ENCODE measurements at regions not wholly inside any gene's neighbourhood (a gene's known extent, or its start where the extent isn't known, plus 50 kb on each side); places are given as distances from the start of the nearest gene placed in this dataset.

GRCh38 chr9:108017671-108018070 lies 528.1 kb upstream of the KLF4 start:
- no peak overlapping the region for H3K4me3 ChIP-seq (replicated peaks; ENCODE audit: low read depth, low read length)
- TF ChIP-seq, protein P1, sequence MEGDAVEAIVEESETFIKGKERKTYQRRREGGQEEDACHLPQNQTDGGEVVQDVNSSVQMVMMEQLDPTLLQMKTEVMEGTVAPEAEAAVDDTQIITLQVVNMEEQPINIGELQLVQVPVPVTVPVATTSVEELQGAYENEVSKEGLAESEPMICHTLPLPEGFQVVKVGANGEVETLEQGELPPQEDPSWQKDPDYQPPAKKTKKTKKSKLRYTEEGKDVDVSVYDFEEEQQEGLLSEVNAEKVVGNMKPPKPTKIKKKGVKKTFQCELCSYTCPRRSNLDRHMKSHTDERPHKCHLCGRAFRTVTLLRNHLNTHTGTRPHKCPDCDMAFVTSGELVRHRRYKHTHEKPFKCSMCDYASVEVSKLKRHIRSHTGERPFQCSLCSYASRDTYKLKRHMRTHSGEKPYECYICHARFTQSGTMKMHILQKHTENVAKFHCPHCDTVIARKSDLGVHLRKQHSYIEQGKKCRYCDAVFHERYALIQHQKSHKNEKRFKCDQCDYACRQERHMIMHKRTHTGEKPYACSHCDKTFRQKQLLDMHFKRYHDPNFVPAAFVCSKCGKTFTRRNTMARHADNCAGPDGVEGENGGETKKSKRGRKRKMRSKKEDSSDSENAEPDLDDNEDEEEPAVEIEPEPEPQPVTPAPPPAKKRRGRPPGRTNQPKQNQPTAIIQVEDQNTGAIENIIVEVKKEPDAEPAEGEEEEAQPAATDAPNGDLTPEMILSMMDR (IDR thresholded peaks at IDR 0.05; ENCODE audit: low read depth, low read length, missing control alignments), result no peak
- DNase-seq (ENCODE audit: extremely low read depth, low read depth), result no peak

- DNase-seq (ENCODE audit: extremely low read depth, low read depth), result no peak
- no peak overlapping the region for H3K4me3 ChIP-seq (replicated peaks; ENCODE audit: low read depth, low read length)
- TF ChIP-seq, protein P1 (IDR thresholded peaks at IDR 0.05; ENCODE audit: low read depth, low read length, missing control alignments), result no peak
Measured at GRCh38 chr9:108016446-108016845, 526.9 kb upstream of the KLF4 start.

DNA sequence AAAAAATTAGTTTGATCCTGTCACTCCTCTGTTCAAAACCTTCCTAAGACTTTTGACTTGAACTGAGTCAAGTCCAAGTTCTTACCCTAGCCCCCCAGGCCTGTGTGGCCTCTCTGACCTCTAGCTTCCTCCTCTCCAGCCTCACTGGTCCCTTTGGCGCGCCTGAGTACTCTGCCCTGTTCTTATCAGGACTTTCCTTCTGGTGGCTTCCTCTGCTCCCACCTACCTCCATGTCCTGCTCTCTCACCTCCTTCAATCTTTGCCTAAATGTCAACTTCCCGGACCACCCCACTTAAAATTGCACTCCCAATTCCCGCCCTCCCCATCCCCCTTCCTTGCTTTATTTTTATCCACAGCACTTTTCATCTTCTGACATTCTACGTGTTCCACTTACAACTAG lies 526.1 kb upstream of the KLF4 start:
- no peak overlapping the region for H3K4me3 ChIP-seq (replicated peaks; ENCODE audit: low read depth, low read length)
- no peak for DNase-seq (ENCODE audit: extremely low read depth, low read depth)
- TF ChIP-seq, protein P1 (IDR thresholded peaks at IDR 0.05; ENCODE audit: low read depth, low read length, missing control alignments), result no peak

DNA sequence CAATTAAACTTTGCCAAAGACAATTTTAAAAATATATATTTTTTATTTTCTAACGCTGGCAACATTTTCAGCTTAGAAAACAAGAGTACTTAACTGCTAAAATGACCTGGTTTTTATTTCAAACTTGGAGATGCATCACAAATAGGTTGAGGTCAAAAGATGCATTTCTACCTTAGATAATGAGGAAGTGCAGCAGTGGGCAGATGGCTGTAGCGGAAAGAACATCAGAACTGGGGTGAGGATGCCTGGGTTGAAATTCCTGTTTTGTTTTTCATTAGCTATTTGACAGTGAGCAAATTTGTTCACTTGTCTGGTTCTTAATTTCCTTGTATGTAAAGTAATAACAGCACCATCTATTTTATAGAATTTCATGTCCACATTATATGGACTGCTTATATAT lies 524.8 kb upstream of the KLF4 start:
- TF ChIP-seq, protein P1 (IDR thresholded peaks at IDR 0.05; ENCODE audit: low read depth, low read length, missing control alignments), result no peak
- DNase-seq (ENCODE audit: extremely low read depth, low read depth), result no peak
- H3K4me3 ChIP-seq (replicated peaks; ENCODE audit: low read depth, low read length), result no peak overlapping the region

GRCh38 chr9:108012886-108013665 lies 523.5 kb upstream of the KLF4 start:
- DNase-seq (ENCODE audit: extremely low read depth, low read depth), result no peak
- H3K4me3 ChIP-seq (replicated peaks; ENCODE audit: low read depth, low read length), result no peak overlapping the region
- TF ChIP-seq, protein P1 (IDR thresholded peaks at IDR 0.05; ENCODE audit: low read depth, low read length, missing control alignments), result no peak

GRCh38 chr9:108012405-108012804 lies 522.8 kb upstream of the KLF4 start:
- TF ChIP-seq, protein P1 (IDR thresholded peaks at IDR 0.05; ENCODE audit: low read depth, low read length, missing control alignments), result no peak
- no peak overlapping the region for H3K4me3 ChIP-seq (replicated peaks; ENCODE audit: low read depth, low read length)
- no peak for DNase-seq (ENCODE audit: extremely low read depth, low read depth)

DNA sequence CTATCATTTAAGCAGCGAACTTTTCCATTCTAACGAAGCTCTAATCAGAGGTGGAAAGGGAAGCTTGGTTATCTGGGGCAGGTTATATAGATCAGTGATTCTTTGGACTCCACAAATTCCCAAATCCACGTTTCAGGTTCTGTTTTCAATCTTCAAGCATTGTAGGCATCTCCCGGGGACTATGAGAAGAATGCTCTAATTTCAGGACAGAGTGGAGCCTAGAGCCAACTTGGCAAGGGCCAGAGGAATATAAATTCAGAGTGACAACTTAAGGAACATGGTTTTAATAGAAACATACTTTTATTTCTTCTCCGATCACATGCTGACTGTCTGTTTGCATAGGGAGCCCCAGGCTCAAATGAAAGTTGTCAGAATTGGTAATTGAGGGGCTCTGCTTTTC lies 514.0 kb upstream of the KLF4 start:
- TF ChIP-seq, protein P1 (IDR thresholded peaks at IDR 0.05; ENCODE audit: low read depth, low read length, missing control alignments), result no peak

More for the DNA sequence above, 514.0 kb upstream of the KLF4 start:
- H3K4me3 ChIP-seq (replicated peaks; ENCODE audit: low read depth, low read length), result no peak overlapping the region
- DNase-seq (ENCODE audit: extremely low read depth, low read depth), result no peak

Data from HFF-Myc (cell line).